Tibial nerve (tissue), 3 donors: ENCODE measurements at regions not wholly inside any gene's neighbourhood (a gene's known extent, or its start where the extent isn't known, plus 50 kb on each side); places are given as distances from the start of the nearest gene placed in this dataset.

Source experiments
- POLR2A ChIP-seq, 2 donors: fragments of 450-650 bp; IDR thresholded peaks; one replicate each; pipeline ENCODE4 v1.6.1; 2017; ENCODE audit warnings: antibody characterized with exemption in 2 of 2, mild to moderate bottlenecking in 2 of 2, moderate library complexity in 2 of 2
- TF ChIP-seq, protein P1 (sequence below), 5 experiments: fragments of 200-600 bp in 3 of 5; fragments of 450-650 bp in 2 of 5; sonication (generic) in 3 of 5; IDR thresholded peaks; one replicate each; pipeline ENCODE4 v1.5.1; 2016 to 2019; ENCODE audit warnings: antibody characterized with exemption in 5 of 5, mild to moderate bottlenecking in 3 of 5, moderate library complexity in 2 of 5

DNA sequence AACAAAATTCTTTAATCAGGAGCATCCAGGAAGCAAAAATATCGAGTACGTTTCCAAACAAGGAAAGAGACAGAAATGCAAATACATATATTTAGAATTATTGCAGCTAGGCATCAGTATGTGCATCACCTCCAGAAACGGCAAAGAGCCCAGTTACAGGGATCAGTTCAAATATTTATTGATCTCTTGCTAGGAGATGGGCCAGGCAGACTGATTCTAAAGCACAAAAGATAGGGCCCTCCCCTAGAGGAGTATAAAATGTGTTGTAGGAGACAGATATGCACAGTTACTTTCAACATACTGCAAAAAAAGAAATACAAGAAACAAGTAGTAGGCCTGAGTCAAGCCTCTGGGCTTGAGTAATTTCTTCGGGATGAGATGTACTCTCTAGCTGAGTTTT is 80.7 kb upstream of the NHSL1 start:
- TF ChIP-seq, protein P1, sequence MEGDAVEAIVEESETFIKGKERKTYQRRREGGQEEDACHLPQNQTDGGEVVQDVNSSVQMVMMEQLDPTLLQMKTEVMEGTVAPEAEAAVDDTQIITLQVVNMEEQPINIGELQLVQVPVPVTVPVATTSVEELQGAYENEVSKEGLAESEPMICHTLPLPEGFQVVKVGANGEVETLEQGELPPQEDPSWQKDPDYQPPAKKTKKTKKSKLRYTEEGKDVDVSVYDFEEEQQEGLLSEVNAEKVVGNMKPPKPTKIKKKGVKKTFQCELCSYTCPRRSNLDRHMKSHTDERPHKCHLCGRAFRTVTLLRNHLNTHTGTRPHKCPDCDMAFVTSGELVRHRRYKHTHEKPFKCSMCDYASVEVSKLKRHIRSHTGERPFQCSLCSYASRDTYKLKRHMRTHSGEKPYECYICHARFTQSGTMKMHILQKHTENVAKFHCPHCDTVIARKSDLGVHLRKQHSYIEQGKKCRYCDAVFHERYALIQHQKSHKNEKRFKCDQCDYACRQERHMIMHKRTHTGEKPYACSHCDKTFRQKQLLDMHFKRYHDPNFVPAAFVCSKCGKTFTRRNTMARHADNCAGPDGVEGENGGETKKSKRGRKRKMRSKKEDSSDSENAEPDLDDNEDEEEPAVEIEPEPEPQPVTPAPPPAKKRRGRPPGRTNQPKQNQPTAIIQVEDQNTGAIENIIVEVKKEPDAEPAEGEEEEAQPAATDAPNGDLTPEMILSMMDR (IDR thresholded peaks at IDR 0.05), result no peak
- TF ChIP-seq POLR2A (IDR thresholded peaks at IDR 0.05), result no peak
